HEK293 (cell line): ENCODE measurements at regions not wholly inside any gene's neighbourhood (a gene's known extent, or its start where the extent isn't known, plus 50 kb on each side); places are given as distances from the start of the nearest gene placed in this dataset.

Experiments
- CTCF ChIA-PET: fragments of 350-600 bp; formaldehyde crosslinking; extraction: SDS; loops from one replicate; lab custom pipeline; 2021; ENCODE audit warnings: antibody characterized with exemption; lab: Yijun Ruan, JAX
- POLR2A ChIA-PET: fragments of 300-600 bp; formaldehyde crosslinking; extraction: SDS; loops from one replicate; lab custom pipeline; 2020; ENCODE audit warnings: antibody characterized with exemption, inconsistent platforms; lab: Yijun Ruan, JAX
- H3K27ac ChIP-seq: fragments of 200-500 bp; sonication (Bioruptor generic); 2 replicates; pipeline ENCODE4 v1.5.1; 2014; ENCODE audit warnings: low read depth, low read length, control low read depth, inconsistent platforms; ENCODE audit errors: extremely low read depth
- H3K36me3 ChIP-seq, 2 experiments: fragments of 200-500 bp in 1 of 2; sonication (Bioruptor generic) in 1 of 2; 1 replicate in 1 of 2; 2 replicates in 1 of 2; pipeline ENCODE4 v1.5.1; 2014 to 2017; ENCODE audit warnings: inconsistent platforms in 2 of 2, low read length in 2 of 2; ENCODE audit not compliant: control insufficient read depth in 2 of 2, insufficient read depth in 1 of 2
- H3K4me1 ChIP-seq: fragments of 200-500 bp; sonication (Bioruptor generic); 2 replicates; pipeline ENCODE4 v1.5.1; 2014; ENCODE audit warnings: mild to moderate bottlenecking, low read length, inconsistent platforms; ENCODE audit not compliant: control insufficient read depth, insufficient read depth
- H3K4me3 ChIP-seq: 2 replicates; pipeline ENCODE4 v1.5.1; 2011; ENCODE audit warnings: low read depth, mild to moderate bottlenecking, control low read depth, low read length, moderate library complexity
- H3K9me3 ChIP-seq: fragments of 200-500 bp; sonication (Bioruptor generic); 2 replicates; pipeline ENCODE4 v1.5.1; 2014; ENCODE audit warnings: low read depth, low read length, inconsistent platforms; ENCODE audit not compliant: control insufficient read depth, insufficient read depth
- GLIS1 ChIP-seq: fragments of 450-650 bp; formaldehyde crosslinking; IDR thresholded peaks from 2 replicates; pipeline ENCODE4 v1.5.1; 2016; ENCODE audit warnings: missing biosample characterization, missing genetic modification characterization
- HOXC10 ChIP-seq: sonication (generic); formaldehyde crosslinking; IDR thresholded peaks from 2 replicates; pipeline ENCODE4 v1.8.1; 2023; ENCODE audit warnings: mild to moderate bottlenecking, missing genetic modification reagents
- HOXD13 ChIP-seq: sonication (generic); formaldehyde crosslinking; IDR thresholded peaks from 2 replicates; pipeline ENCODE4 v1.8.0; 2022; ENCODE audit warnings: missing genetic modification reagents, borderline replicate concordance
- KLF17 ChIP-seq: fragments of 450-650 bp; formaldehyde crosslinking; IDR thresholded peaks from 2 replicates; pipeline ENCODE4 v1.5.1; 2016; ENCODE audit warnings: missing biosample characterization, missing genetic modification characterization
- MZF1 ChIP-seq: fragments of 450-650 bp; formaldehyde crosslinking; IDR thresholded peaks from 2 replicates; pipeline ENCODE4 v1.5.1; 2017; ENCODE audit warnings: missing biosample characterization, missing genetic modification characterization, borderline replicate concordance
- PRDM10 ChIP-seq: fragments of 450-650 bp; formaldehyde crosslinking; IDR thresholded peaks from 2 replicates; pipeline ENCODE4 v1.5.1; 2016; ENCODE audit warnings: missing biosample characterization, missing genetic modification characterization
- SP3 ChIP-seq: fragments of 450-650 bp; formaldehyde crosslinking; IDR thresholded peaks from 2 replicates; pipeline ENCODE4 v1.5.1; 2016; ENCODE audit warnings: missing biosample characterization, missing genetic modification characterization
- SP7 ChIP-seq: fragments of 450-650 bp; formaldehyde crosslinking; IDR thresholded peaks from 2 replicates; pipeline ENCODE4 v1.5.1; 2016; ENCODE audit warnings: missing biosample characterization, missing genetic modification characterization
- TCF7L2 ChIP-seq: IDR thresholded peaks from 2 replicates; pipeline ENCODE4 v1.6.1; 2011; ENCODE audit warnings: low read depth, mild to moderate bottlenecking, inconsistent platforms, low read length, moderate library complexity, borderline replicate concordance
- ZBTB49 ChIP-seq: fragments of 450-650 bp; formaldehyde crosslinking; IDR thresholded peaks from 2 replicates; pipeline ENCODE4 v1.5.1; 2016; ENCODE audit warnings: missing biosample characterization, missing genetic modification characterization, low read depth
- ZIC2 ChIP-seq: fragments of 450-650 bp; formaldehyde crosslinking; IDR thresholded peaks from 2 replicates; pipeline ENCODE4 v1.5.1; 2016; ENCODE audit warnings: missing biosample characterization, missing genetic modification characterization
- ZNF18 ChIP-seq: fragments of 450-650 bp; formaldehyde crosslinking; IDR thresholded peaks from 2 replicates; pipeline ENCODE4 v1.5.1; 2016; ENCODE audit warnings: missing biosample characterization, missing genetic modification characterization
- ZNF426 ChIP-seq: fragments of 450-650 bp; formaldehyde crosslinking; IDR thresholded peaks from 2 replicates; pipeline ENCODE4 v1.5.1; 2017; ENCODE audit warnings: missing biosample characterization, missing genetic modification characterization, mild to moderate bottlenecking, inconsistent platforms, moderate library complexity
- ZNF513 ChIP-seq: fragments of 450-650 bp; IDR thresholded peaks from 2 replicates; pipeline ENCODE4 v1.5.1; 2018; ENCODE audit warnings: missing biosample characterization, missing genetic modification characterization
- ZNF530 ChIP-seq: fragments of 450-650 bp; formaldehyde crosslinking; IDR thresholded peaks from 2 replicates; pipeline ENCODE4 v1.5.1; 2016; ENCODE audit warnings: low read depth, missing biosample characterization, missing genetic modification characterization
- ZNF580 ChIP-seq: fragments of 450-650 bp; formaldehyde crosslinking; IDR thresholded peaks from 2 replicates; pipeline ENCODE4 v1.5.1; 2016; ENCODE audit warnings: missing biosample characterization, missing genetic modification characterization
- ZNF664 ChIP-seq: fragments of 450-650 bp; formaldehyde crosslinking; IDR thresholded peaks from 2 replicates; pipeline ENCODE4 v1.5.1; 2016; ENCODE audit warnings: missing biosample characterization, missing genetic modification characterization
- ZNF776 ChIP-seq: fragments of 450-650 bp; formaldehyde crosslinking; IDR thresholded peaks from 2 replicates; pipeline ENCODE4 v1.5.0; 2017; ENCODE audit warnings: missing biosample characterization, missing genetic modification characterization, borderline replicate concordance
- ZNF777 ChIP-seq: fragments of 450-650 bp; formaldehyde crosslinking; IDR thresholded peaks from 2 replicates; pipeline ENCODE4 v1.5.1; 2017; ENCODE audit warnings: missing biosample characterization, missing genetic modification characterization, borderline replicate concordance
- ZNF791 ChIP-seq: fragments of 450-650 bp; formaldehyde crosslinking; IDR thresholded peaks from 2 replicates; pipeline ENCODE4 v1.5.1; 2016; ENCODE audit warnings: missing biosample characterization, missing genetic modification characterization

GRCh38 chr12:25822281-25822680, 136.2 kb upstream of the RASSF8 start:
- POLR2A ChIA-PET: no interaction called here
- Histone ChIP-seq H3K9me3 (no peaks in the 10 kb centered on the region), H3K4me1 (no peaks in the 10 kb centered on the region), H3K4me3 (no peak overlapping the region), H3K36me3 (no peaks in the 10 kb centered on the region), H3K27ac (no peak overlapping the region)
- TF ChIP-seq GLIS1: peak; percentile 75
- no peak for TF ChIP-seq ZNF776
- peak; percentile 36; the same call in 1 of the 2 replicates for TF ChIP-seq ZIC2
- peak; percentile 65; the same call in 1 of the 2 replicates for TF ChIP-seq MZF1 (tag by site-specific recombination)
- TF ChIP-seq ZNF18 (tag by site-specific recombination): peak; percentile 95
- CTCF ChIA-PET: no interaction called here

- ChIA-PET CTCF (interaction anchor here (0.6 to 1.3 kb wide), 3 partner anchors 9 to 241 kb away, joined by 3 read pairs; no protein-coding TSS in a partner anchor), POLR2A (no interaction called here)
- H3K4me1 ChIP-seq: no peaks in the 10 kb centered on the region
- H3K27ac ChIP-seq: no peak overlapping the region
- H3K36me3 ChIP-seq: no peaks in the 10 kb centered on the region
- TF ChIP-seq ZNF513 (tag by site-specific recombination): no peak
- TF ChIP-seq ZBTB49 (tag by site-specific recombination): no peak
- TF ChIP-seq SP3 (tag by site-specific recombination): no peak
- TF ChIP-seq HOXC10 (CRISPR knock-in tag): no peak
- no peak for TF ChIP-seq ZNF530 (tag by site-specific recombination)
- no peak for TF ChIP-seq ZNF580 (tag by site-specific recombination)
- no peak for TF ChIP-seq ZNF791 (tag by site-specific recombination)
- no peak for TF ChIP-seq SP7
- no peak for TF ChIP-seq ZNF664
- TF ChIP-seq KLF17 (tag by site-specific recombination): no peak
- no peak for TF ChIP-seq TCF7L2
- TF ChIP-seq PRDM10 (tag by site-specific recombination): no peak
- TF ChIP-seq MZF1 (tag by site-specific recombination): no peak
- TF ChIP-seq ZNF777 (tag by site-specific recombination): no peak
- no peak for TF ChIP-seq ZNF426 (tag by site-specific recombination)
- TF ChIP-seq HOXD13 (CRISPR knock-in tag): no peak
- no peak overlapping the region for H3K4me3 ChIP-seq
- H3K9me3 ChIP-seq: no peaks in the 10 kb centered on the region
Observed at GRCh38 chr12:25824734-25825133, 133.7 kb upstream of the RASSF8 start.
